EH (cell line): ENCODE measurements at regions not wholly inside any gene's neighbourhood (a gene's known extent, or its start where the extent isn't known, plus 50 kb on each side); places are given as distances from the start of the nearest gene placed in this dataset.
"Not testable (repeated sequence)": the region's sequence is repeated elsewhere in the genome, so short reads cannot be mapped to it uniquely, and the experiment has no call there.

Experiments used
- DNase-seq: peaks from one replicate; pipeline ENCODE4 v3.0.0-alpha.2; 2015; ENCODE audit warnings: low read depth

DNA sequence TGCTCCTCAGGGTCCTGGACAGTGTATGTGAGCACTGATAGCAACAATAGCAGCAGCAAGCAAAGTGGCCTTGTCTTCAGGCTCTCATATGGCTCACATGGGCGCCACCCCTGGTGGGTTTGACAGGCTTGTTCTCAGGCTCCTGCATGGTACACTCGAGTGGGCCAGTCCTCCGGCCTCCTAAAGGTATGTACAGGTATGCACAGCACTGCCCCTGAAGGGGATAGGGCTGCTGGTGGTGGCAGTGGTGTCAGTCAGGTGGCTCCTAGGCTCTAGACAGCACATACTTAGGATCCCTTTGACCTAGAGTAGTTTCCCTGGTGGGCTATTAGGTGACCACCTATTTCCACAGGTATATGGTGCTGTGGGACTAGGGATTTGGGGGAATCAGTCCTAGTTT is 79.8 kb downstream of the LGALS9B start:
- DNase-seq: not testable (repeated sequence)

DNA sequence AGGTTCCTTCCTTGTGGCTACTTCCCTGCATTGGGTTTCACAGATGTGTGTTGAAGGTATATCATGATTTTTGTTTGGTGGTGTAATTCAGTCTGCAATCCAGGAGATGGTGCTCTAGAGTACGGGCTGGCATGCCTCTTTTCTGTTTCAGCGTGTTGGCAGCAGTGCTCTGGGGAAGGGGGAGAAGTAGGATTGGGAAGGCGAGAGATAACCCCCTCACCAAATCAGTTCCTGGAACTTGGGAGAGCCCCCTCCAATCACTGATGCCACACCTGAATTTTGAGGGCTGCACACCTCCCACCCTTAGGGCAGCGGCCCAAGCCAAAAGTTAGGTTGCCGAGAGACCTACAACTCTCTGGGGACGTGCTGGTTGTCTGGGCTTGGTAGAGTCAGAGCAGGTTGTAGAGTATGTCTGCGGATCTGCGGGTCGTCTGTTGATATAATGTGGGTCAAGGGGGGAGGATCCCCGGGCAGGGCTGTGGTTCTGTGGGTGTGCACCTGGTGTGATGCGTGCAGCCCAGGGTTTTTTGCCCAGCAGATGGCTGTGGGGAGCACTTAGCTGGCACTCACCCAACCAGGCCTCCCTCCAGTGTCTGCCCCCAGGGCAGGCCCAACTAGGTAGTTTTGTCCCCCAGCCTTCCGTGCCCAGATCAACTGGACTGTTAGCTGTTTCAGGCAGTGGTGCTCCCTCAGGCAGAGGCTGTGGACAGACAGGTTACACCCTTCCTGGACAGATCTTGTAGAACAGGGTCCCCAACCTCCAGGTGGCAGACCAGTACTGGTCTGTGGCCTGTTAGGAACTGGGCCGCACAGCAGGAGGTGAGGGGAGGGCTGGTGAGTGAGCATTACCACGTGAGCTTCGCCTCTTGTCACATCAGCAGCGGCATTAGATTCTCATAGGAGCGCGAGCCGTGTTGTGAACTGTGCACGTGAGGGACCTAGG is 85.7 kb downstream of the LGALS9B start:
- peak; percentile 52 for DNase-seq

DNA sequence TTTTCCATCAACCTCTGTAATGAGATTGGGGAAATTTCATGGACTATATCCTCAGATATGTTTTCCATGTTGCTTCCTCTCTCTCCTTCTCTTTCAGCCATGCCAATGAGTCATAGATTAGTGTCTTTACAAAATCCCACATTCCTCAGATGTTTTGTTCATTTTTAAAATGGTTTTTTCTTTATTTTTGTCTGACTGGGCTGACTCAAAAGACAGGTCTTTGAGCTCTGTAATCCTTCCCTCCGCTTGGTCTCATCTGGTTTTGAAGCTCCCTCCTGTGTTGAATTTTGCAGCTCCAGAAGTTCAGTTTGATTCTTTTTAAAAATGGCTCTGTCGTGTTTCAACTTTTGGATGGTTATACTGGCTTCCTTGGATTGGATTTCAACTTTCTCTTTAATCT is 86.7 kb downstream of the LGALS9B start:
- peak; percentile 78 for DNase-seq

DNA sequence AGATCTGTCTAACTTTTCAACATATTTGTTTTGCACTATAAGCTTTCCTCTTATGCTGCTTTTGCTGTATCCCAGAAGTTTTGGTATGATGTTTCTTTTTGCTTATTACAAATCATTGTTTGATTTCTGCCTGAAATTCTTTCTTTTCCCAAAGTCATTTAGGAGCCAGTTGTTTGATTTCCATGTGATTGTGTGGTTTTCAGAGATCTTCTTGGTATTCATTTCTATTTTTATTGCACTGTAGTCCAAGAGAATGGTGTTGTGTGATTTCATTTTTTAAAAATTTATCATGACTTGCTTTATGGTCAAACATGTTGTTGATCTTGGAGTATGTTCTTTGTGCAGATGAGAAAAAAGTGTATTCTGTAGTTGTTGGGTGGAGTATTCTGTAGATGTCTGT is 88.1 kb downstream of the LGALS9B start:
- DNase-seq: peak; percentile 69

DNA sequence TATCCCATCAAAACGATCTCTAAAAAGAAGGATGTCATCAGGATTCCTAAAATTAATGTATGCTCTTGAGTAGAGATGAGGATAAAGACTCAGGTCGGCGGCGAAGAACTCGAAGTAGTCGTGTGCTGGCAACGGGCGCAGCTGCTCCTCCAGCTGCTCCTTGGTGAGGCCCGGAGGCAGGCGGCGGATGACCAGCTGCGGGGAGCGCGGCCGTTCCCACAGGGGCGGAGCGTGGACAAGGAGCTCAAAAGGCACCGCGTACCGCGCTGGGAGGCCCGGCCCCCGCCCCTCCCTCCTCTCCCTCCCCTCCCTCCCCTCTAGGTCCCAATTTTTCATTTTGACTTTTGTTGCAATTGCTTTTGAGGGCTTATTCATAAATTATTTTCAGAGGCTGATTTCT is 90.7 kb downstream of the LGALS9B start:
- not testable (repeated sequence) for DNase-seq

DNA sequence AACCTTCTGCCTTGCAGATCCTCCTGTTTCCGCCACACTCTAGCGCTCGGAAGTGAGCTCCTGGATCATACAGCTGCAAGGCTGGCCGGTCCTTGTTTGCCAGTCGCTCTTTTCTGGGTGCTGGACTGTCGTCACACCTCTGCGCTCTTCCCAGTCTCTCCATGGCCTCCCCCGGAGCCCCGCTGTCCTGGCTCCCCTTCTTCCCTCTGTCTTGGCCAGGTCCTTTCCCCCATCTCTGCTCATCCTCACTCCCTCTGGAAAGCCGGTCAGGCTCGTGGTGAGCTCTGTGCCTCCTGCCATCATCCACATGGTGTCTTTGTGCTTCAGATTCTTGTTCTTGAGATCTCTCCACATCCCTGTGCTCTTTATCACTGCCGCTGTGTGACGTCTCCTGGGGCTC is 91.6 kb downstream of the LGALS9B start:
- not testable (repeated sequence) for DNase-seq
